Activated T-helper 2 cell treated with anti-CD3 and anti-CD28 coated beads, Interferon-gamma antibody, Interleukin-2, Interleukin-4, amounts not matched to agents 10 μg/mL and 5 μg/mL and 100 μg/mL, durations not matched to agents 14 hours and 24 hours and 36 hours (primary cell): ENCODE measurements at regions not wholly inside any gene's neighbourhood (a gene's known extent, or its start where the extent isn't known, plus 50 kb on each side); places are given as distances from the start of the nearest gene placed in this dataset.
"Not testable (repeated sequence)": the region's sequence is repeated elsewhere in the genome, so short reads cannot be mapped to it uniquely, and the experiment has no call there.

Experiments used
- DNase-seq: peaks from one replicate; pipeline ENCODE4 v3.0.0; 2021; ENCODE audit warnings: low spot score
- H3K27ac Mint-ChIP-seq: one replicate; pipeline ENCODE4 v1.8.0; 2021; ENCODE audit warnings: mixed read lengths
- H3K27me3 Mint-ChIP-seq: one replicate; pipeline ENCODE4 v1.8.0; 2021; ENCODE audit warnings: low read depth, mixed read lengths
- H3K36me3 Mint-ChIP-seq: one replicate; pipeline ENCODE4 v1.8.0; 2021; ENCODE audit warnings: low read depth, mixed read lengths
- H3K4me1 Mint-ChIP-seq: one replicate; pipeline ENCODE4 v1.8.0; 2021; ENCODE audit warnings: low read depth, mixed read lengths
- H3K4me3 Mint-ChIP-seq: one replicate; pipeline ENCODE4 v1.8.0; 2021; ENCODE audit warnings: low read depth, mild to moderate bottlenecking, moderate library complexity, mixed read lengths
- H3K9me3 Mint-ChIP-seq: one replicate; pipeline ENCODE4 v1.8.0; 2021; ENCODE audit warnings: mixed read lengths
- intact Hi-C: fragments of 100-400 bp; cut with micrococcal nuclease; formaldehyde crosslinking; loops from one replicate; pipeline ENCODE4 v1.15.1; 2023

- H3K4me3 Mint-ChIP-seq, result no peak overlapping the region
- H3K27ac Mint-ChIP-seq, result no peak overlapping the region
- H3K36me3 Mint-ChIP-seq, result no peaks in the 10 kb centered on the region
- H3K9me3 Mint-ChIP-seq, result peaks cover 7% of the 10 kb centered on the region
- intact Hi-C loops, result loop anchor here (5.0 kb wide), 1 partner anchor 200 kb away; no protein-coding TSS in a partner anchor
- peaks cover 8% of the 10 kb centered on the region for H3K4me1 Mint-ChIP-seq
- DNase-seq, result no peak
- H3K27me3 Mint-ChIP-seq, result peaks cover 8% of the 10 kb centered on the region
These were observed 114.1 kb upstream of the CARD11 start for GRCh38 chr7:3157566-3158287.

- H3K27me3 Mint-ChIP-seq, result peaks cover 8% of the 10 kb centered on the region
- intact Hi-C loops, result loop anchor here (5.0 kb wide), 1 partner anchor 201 kb away; no protein-coding TSS in a partner anchor
- peaks cover 7% of the 10 kb centered on the region for H3K9me3 Mint-ChIP-seq
- H3K4me3 Mint-ChIP-seq, result no peak overlapping the region
- H3K27ac Mint-ChIP-seq, result no peak overlapping the region
- no peaks in the 10 kb centered on the region for H3K36me3 Mint-ChIP-seq
- DNase-seq, result no peak
- H3K4me1 Mint-ChIP-seq, result peaks cover 8% of the 10 kb centered on the region
These were observed 114.7 kb upstream of the CARD11 start for GRCh38 chr7:3158341-3158760.

- H3K4me1 Mint-ChIP-seq, result peaks cover 4% of the 10 kb centered on the region
- H3K9me3 Mint-ChIP-seq, result peaks cover 7% of the 10 kb centered on the region
- no peak for DNase-seq
- H3K27ac Mint-ChIP-seq, result no peak overlapping the region
- H3K36me3 Mint-ChIP-seq, result no peaks in the 10 kb centered on the region
- peaks cover 8% of the 10 kb centered on the region for H3K27me3 Mint-ChIP-seq
- intact Hi-C loops, result loop anchor here (5.0 kb wide), 1 partner anchor 202 kb away; no protein-coding TSS in a partner anchor
- no peak overlapping the region for H3K4me3 Mint-ChIP-seq
These were observed 115.4 kb upstream of the CARD11 start for GRCh38 chr7:3159039-3159438.

GRCh38 chr7:3159445-3159844 lies 115.8 kb upstream of the CARD11 start:
- H3K9me3 Mint-ChIP-seq, result peaks cover 7% of the 10 kb centered on the region
- no peak overlapping the region for H3K27ac Mint-ChIP-seq
- no peak for DNase-seq
- H3K4me3 Mint-ChIP-seq, result no peak overlapping the region
- intact Hi-C loops, result loop anchor here (5.0 kb wide), 1 partner anchor 202 kb away; no protein-coding TSS in a partner anchor
- H3K27me3 Mint-ChIP-seq, result peaks cover 8% of the 10 kb centered on the region
- H3K36me3 Mint-ChIP-seq, result no peaks in the 10 kb centered on the region
- peaks cover 4% of the 10 kb centered on the region for H3K4me1 Mint-ChIP-seq

- intact Hi-C loops, result loop anchor here (5.0 kb wide), 1 partner anchor 203 kb away; no protein-coding TSS in a partner anchor
- not testable (repeated sequence) for H3K4me1 Mint-ChIP-seq, H3K27ac Mint-ChIP-seq, H3K4me3 Mint-ChIP-seq, H3K9me3 Mint-ChIP-seq, H3K36me3 Mint-ChIP-seq, DNase-seq, H3K27me3 Mint-ChIP-seq
These were observed 116.3 kb upstream of the CARD11 start for GRCh38 chr7:3159926-3160325.

- H3K4me1 Mint-ChIP-seq, result peaks cover 2% of the 10 kb centered on the region
- no peaks in the 10 kb centered on the region for H3K36me3 Mint-ChIP-seq
- H3K9me3 Mint-ChIP-seq, result no peaks in the 10 kb centered on the region
- intact Hi-C loops, result no loop called here
- no peak for DNase-seq
- H3K27me3 Mint-ChIP-seq, result peaks cover 6% of the 10 kb centered on the region
- no peak overlapping the region for H3K4me3 Mint-ChIP-seq
- no peak overlapping the region for H3K27ac Mint-ChIP-seq
These were observed 118.6 kb upstream of the CARD11 start for GRCh38 chr7:3162289-3162688.

GRCh38 chr7:3162798-3163197 lies 119.1 kb upstream of the CARD11 start:
- H3K27me3 Mint-ChIP-seq, H3K4me1 Mint-ChIP-seq, DNase-seq, H3K4me3 Mint-ChIP-seq, intact Hi-C loops, H3K36me3 Mint-ChIP-seq, H3K27ac Mint-ChIP-seq, H3K9me3 Mint-ChIP-seq: not testable (repeated sequence)

GRCh38 chr7:3164380-3164792 lies 120.7 kb upstream of the CARD11 start:
- DNase-seq, result no peak
- H3K36me3 Mint-ChIP-seq, result no peaks in the 10 kb centered on the region
- intact Hi-C loops, result no loop called here
- H3K4me3 Mint-ChIP-seq, result no peak overlapping the region
- H3K9me3 Mint-ChIP-seq, result no peaks in the 10 kb centered on the region
- no peak overlapping the region for H3K27ac Mint-ChIP-seq
- peaks cover 4% of the 10 kb centered on the region for H3K27me3 Mint-ChIP-seq
- no peaks in the 10 kb centered on the region for H3K4me1 Mint-ChIP-seq

- no peaks in the 10 kb centered on the region for H3K36me3 Mint-ChIP-seq
- no peak for DNase-seq
- H3K27me3 Mint-ChIP-seq, result peaks cover 3% of the 10 kb centered on the region
- H3K4me3 Mint-ChIP-seq, result no peak overlapping the region
- no peaks in the 10 kb centered on the region for H3K4me1 Mint-ChIP-seq
- no peak overlapping the region for H3K27ac Mint-ChIP-seq
- intact Hi-C loops, result no loop called here
- no peaks in the 10 kb centered on the region for H3K9me3 Mint-ChIP-seq
These were observed 122.3 kb upstream of the CARD11 start for GRCh38 chr7:3165681-3166580.

- Mint-ChIP-seq H3K27me3 (peaks cover 3% of the 10 kb centered on the region), H3K4me1 (no peaks in the 10 kb centered on the region), H3K9me3 (no peaks in the 10 kb centered on the region), H3K36me3 (no peaks in the 10 kb centered on the region), H3K4me3 (no peak overlapping the region), H3K27ac (no peak overlapping the region)
- intact Hi-C loops, result no loop called here
- no peak for DNase-seq
These were observed 123.9 kb upstream of the CARD11 start for GRCh38 chr7:3167551-3167950.

- DNase-seq, result no peak
- Mint-ChIP-seq H3K27me3 (peaks cover 3% of the 10 kb centered on the region), H3K9me3 (no peaks in the 10 kb centered on the region), H3K27ac (no peak overlapping the region), H3K4me3 (no peak overlapping the region), H3K4me1 (no peaks in the 10 kb centered on the region), H3K36me3 (no peaks in the 10 kb centered on the region)
- intact Hi-C loops, result no loop called here
These were observed 124.7 kb upstream of the CARD11 start for GRCh38 chr7:3168370-3168769.

GRCh38 chr7:3168869-3169268 lies 125.2 kb upstream of the CARD11 start:
- no peaks in the 10 kb centered on the region for H3K4me1 Mint-ChIP-seq
- H3K36me3 Mint-ChIP-seq, result no peaks in the 10 kb centered on the region
- no peaks in the 10 kb centered on the region for H3K9me3 Mint-ChIP-seq
- peaks cover 3% of the 10 kb centered on the region for H3K27me3 Mint-ChIP-seq
- intact Hi-C loops, result no loop called here
- H3K4me3 Mint-ChIP-seq, result no peak overlapping the region
- H3K27ac Mint-ChIP-seq, result no peak overlapping the region
- DNase-seq, result no peak

GRCh38 chr7:3172768-3173280 lies 128.2 kb upstream of the SDK1 start:
- intact Hi-C loops, result no loop called here
- peaks cover 1% of the 10 kb centered on the region for H3K27me3 Mint-ChIP-seq
- no peaks in the 10 kb centered on the region for H3K36me3 Mint-ChIP-seq
- H3K4me1 Mint-ChIP-seq, result no peaks in the 10 kb centered on the region
- H3K4me3 Mint-ChIP-seq, result no peak overlapping the region
- no peak overlapping the region for H3K27ac Mint-ChIP-seq
- no peak for DNase-seq
- no peaks in the 10 kb centered on the region for H3K9me3 Mint-ChIP-seq
